ENCODE measurements at regions not wholly inside any gene's neighbourhood (a gene's known extent, or its start where the extent isn't known, plus 50 kb on each side); places are given as distances from the start of the nearest gene placed in this dataset.

- DNase-seq, result no peak
Measured at GRCh38 chr6:9647599-9647998, 767.3 kb downstream of the TFAP2A start.

DNA sequence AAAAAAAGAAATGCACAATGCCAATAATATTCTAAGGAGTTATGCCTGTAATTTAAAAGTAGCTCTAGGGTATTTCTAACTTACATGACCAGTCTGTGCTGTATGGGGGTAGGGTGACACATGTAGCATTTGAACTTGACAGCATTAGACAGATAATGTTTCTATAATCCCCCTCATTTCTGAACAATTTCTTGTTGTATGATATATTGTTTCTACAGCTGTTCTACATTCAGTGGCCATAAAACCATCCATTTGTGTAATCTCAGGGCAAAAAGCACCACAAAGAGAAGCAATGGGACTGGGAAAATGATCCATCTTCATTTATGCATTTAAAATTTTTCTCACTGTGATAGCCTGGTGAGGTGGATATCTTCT is 767.8 kb downstream of the TFAP2A start:
- no peak for DNase-seq

- DNase-seq, result no peak
Measured at GRCh38 chr6:9646342-9647070, 768.4 kb downstream of the TFAP2A start.

GRCh38 chr6:9638861-9639260 is 776.0 kb downstream of the TFAP2A start:
- DNase-seq, result no peak

DNA sequence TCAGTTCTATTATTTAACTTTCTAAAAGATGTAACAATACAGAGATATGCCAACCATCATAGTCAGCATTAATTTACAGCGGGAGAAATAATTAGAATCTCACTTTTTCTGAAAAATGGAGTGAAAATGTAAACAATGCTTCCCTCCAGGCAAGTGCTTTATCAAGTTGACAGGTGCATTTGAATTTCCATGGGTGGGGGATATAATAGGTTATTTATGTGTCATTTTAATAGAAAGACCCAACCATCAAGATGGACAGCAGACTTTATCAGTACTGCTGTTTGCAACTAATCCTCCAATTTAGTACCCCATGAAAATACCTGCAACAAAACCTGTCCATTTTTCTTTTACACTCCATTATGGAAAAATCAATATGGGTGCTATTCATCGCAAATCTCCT is 780.1 kb downstream of the TFAP2A start:
- DNase-seq, result no peak

DNA sequence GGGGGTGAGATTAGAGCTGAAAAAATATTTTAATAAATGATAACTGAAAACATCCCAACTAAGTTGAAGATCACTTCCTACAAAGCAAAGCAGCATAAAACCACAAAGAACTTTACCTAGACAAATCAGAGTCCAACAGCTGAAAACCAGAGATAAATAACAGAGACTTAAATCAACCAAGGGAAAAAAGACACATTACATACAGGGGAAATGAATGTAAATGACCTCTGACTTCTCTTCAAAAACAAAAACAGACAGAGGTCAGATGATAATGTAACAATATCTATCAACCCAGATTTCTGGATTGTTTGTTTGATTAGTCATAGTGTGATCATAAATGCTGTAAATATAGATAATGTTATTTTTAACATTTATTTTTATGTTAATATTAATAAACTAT is 782.8 kb downstream of the TFAP2A start:
- no peak for DNase-seq

DNA sequence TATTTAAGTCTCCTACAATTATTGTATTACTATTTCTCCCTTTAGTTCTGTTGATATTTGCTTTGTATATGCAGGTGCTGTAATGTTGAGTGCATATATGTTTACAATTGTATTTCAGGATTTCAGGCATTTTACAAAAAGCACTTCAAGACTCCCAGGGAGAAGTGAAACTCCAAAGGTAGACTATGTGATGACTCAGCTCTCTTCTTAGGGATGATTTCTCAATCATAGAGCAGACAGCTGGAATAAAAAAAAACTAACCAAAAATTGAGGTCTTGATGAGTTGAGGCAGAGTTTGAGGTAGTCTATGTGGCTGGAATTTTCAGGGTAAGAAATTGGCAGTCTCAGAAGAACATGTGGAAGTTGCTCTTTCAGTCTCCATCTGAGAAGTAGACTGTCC is 786.1 kb downstream of the TFAP2A start:
- DNase-seq, result no peak

- DNase-seq, result no peak
Measured at GRCh38 chr6:9627916-9628315, 787.0 kb downstream of the TFAP2A start.

DNA sequence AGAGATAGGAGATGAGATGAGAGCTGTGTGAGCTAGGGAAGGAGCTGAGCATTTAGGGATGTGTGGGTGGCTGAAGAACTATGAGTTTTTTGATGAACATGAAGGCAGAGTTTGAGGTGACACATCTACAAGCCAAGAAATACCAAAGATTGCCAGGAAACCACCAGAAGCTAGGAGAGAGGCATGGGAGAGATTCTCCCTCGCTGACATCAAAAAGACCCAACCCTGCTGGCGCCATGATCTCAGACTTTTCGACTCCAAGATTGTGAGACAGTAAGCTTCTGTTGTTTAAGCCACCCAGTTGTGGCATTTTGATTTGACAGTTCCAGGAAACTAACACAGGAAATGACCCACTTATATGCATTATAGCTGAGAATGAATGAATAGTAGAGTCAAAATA is 790.9 kb downstream of the TFAP2A start:
- no peak for DNase-seq

DNA sequence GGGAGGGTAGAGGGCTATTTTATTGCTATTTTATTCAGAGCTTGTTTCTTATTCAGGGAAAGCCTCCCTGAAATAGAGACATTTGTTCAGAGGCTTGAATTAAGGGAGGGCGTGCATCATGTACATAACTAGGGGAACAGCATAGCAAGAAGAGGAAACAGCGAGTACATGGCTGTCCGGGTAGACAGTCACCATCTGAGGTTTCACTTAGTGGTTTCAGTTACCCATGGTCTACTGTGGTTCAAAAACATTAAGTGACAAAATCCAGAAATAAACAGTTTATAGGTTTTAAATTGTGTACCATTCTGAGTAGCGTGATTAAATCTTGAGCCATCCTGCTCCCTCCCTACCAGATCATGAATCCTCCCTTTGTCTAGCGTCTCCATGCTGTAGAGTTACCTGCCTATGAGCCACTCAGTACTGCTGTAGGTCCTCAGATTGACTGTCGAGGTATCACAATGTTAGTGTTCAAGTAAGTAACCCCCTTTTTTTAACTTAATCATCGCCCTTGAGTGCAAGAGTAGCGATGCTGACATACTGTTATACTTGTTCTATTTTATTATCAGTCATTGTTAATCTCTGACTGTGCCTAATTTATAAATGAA is 791.5 kb downstream of the TFAP2A start:
- DNase-seq, result no peak

GRCh38 chr6:9621276-9621675 is 793.6 kb downstream of the TFAP2A start:
- no peak for DNase-seq

DNA sequence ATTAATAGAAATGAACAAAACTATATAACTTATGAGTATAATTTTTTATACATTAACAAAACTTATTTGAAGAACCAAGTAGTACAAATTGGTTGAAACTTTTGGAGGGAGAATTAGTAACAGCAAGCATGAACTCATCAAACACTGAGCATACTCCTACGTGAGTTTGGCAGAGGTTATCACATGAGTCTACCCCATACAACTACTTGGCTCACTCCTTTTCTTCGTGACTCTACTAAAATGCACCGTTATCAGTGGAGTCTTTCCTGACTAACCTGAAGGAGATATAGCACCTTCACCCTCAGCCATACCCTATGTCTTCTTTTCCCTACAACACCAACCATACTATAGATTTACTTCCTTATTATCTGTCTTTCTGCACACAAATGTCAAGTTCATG is 794.2 kb downstream of the TFAP2A start:
- DNase-seq, result no peak

GRCh38 chr6:9620263-9620662 is 794.6 kb downstream of the TFAP2A start:
- DNase-seq, result no peak

DNA sequence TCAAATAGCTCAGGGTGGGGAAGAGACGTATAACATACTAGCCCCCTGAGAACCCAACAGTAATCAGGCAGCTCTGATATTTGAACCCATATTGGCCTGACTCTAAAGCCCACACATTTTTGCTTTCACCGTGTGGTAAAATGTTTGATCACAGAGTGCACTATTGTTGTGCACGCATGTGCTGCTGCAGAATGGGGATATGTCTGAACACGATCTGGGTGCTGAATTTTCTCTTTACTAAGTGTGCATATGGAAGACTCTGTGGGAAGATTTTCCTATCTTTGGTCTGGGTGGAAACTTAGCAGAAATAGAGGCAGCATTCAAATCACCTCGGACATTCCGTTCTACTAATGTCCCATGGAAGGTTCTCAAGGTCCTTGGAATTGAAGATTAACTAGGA is 800.1 kb downstream of the TFAP2A start:
- no peak for DNase-seq

GRCh38 chr6:9612489-9612888 is 802.4 kb downstream of the TFAP2A start:
- no peak for DNase-seq

DNA sequence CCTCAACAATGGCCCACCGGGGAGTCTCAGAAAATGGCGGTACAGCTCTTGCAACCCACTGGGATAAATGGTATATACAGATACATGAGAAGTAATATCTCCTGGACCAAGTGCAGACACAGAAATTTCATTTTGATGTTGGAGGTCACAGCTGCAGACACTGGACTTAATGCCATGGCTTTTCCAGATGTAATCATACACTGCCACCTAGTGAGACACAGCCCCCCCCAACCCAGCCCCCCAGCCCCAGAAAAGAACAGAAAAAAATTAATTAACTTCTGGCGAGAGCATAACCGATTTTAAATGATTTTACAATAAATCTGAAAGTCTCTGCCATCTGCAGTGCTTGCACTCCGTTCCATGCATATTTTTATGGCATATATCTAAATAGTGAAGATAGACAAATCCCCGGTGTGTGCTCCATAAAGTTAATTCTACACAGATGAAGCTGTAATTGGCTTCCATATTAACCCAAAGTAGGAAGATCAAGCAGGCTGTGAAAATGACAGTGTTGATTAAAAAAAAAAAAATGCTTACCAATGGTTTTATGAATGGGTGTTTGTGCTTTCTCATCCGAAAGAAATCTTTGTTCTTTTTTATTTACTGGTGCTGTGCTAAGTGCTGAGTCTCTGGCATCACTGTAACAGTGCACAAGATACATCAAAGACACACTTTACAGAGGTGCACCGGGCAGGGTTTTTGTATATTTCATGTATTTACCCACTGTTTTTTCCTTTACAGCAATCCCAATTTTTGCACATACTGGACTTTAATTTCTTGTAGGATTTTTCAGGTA is 804.1 kb downstream of the TFAP2A start:
- no peak for DNase-seq

- DNase-seq, result no peak
Measured at GRCh38 chr6:9606435-9607134, 808.3 kb downstream of the TFAP2A start.

DNA sequence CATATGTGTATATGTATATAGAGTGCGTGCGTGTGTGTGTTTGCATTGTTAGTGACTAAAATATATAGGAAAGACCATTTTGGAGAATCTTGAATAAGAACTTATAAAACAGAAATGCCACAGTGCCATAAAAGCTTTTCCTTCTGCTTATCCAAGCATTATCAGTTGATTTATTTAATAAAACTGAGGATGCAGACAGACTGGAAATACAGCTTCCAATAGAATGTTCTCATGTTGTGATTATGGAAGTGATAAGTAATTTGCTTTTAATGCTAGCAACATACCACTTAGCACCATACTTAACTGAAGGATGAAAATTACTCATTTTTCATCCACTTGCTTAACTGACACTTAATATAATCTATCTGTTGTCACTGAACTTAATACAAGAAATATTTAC is 820.1 kb downstream of the TFAP2A start:
- DNase-seq, result no peak

DNA sequence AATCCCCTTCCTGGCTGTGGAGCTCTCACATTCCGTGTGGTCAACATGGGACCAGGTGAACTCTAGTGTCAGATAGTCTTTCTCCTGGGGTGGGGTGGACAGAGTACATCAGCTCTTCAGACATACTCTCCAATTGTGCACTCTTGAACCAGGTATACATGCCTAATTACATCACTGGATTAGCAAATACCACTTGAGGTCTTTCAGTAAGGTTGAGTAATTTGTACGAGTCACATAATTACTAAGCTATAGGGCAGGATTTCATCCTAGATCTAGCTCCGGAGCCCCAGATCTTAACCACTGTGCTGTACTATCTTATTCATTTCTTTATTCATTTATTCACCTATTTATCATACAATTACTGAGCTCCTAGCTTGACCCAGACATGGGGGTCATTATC is 821.3 kb downstream of the TFAP2A start:
- DNase-seq, result no peak

GRCh38 chr6:9583753-9584352 is 831.0 kb downstream of the TFAP2A start:
- no peak for DNase-seq

DNA sequence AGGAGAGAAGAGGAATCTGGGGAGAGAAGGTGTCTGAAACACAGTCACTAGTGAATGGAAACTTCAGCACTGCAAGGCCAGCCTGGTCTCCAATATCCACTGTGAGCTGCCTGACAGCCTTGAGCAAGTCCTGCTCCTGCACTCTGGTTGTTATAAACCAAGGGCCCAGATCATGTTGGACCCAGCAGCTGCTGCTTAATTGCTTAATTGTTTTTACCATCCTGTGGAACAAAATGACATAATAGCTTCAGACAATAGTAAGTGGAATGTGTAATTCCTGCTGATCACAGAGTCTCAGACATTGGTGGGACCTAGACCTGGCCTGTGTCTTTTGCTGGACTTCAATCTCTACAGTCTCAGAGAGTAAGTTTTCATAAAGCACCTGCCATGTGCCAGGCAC is 833.7 kb downstream of the TFAP2A start:
- no peak for DNase-seq

- DNase-seq, result no peak
Measured at GRCh38 chr6:9576521-9576920, 838.4 kb downstream of the TFAP2A start.

GRCh38 chr6:9566096-9566495 is 848.8 kb downstream of the TFAP2A start:
- no peak for DNase-seq
